OCI-LY7 (cell line): ENCODE measurements at regions not wholly inside any gene's neighbourhood (a gene's known extent, or its start where the extent isn't known, plus 50 kb on each side); places are given as distances from the start of the nearest gene placed in this dataset.

Experiments
- BruUV-seq: library from RNA; stranded (reverse); fragments of 400-500 nt; replicated peaks from 2 replicates; lab custom pipeline; 2021; lab: Mats Ljungman, UMichigan
- CTCF ChIA-PET: fragments of 300-600 bp; sonication (Branson Sonifier 250); formaldehyde crosslinking; loops from one replicate; lab custom pipeline; 2022; ENCODE audit warnings: antibody characterized with exemption; ENCODE audit not compliant: unreplicated experiment; lab: Charles Lee
- POLR2A ChIA-PET: fragments of 300-600 bp; sonication (Branson Sonifier 250); formaldehyde crosslinking; loops from one replicate; lab custom pipeline; 2022; ENCODE audit warnings: antibody characterized with exemption; lab: Charles Lee
- DNase-seq: peaks from one replicate; pipeline ENCODE4 v3.0.0-alpha.2; 2015; ENCODE audit warnings: low spot score
- H2AFZ ChIP-seq: fragments of 200-600 bp; sonication (generic), shearing (Covaris generic); 2 replicates; pipeline ENCODE4 v1.6.1; 2014; ENCODE audit warnings: mild to moderate bottlenecking, antibody characterized with exemption, low read length, moderate library complexity
- H3K27ac ChIP-seq: fragments of 200-600 bp; sonication (generic); 2 replicates; pipeline ENCODE4 v1.5.1; 2014; ENCODE audit warnings: mixed run types, low read depth, mild to moderate bottlenecking, moderate library complexity, low read length, inconsistent platforms; ENCODE audit not compliant: poor library complexity, severe bottlenecking
- H3K36me3 ChIP-seq: fragments of 200-600 bp; sonication (generic); 2 replicates; pipeline ENCODE4 v1.6.1; 2014; ENCODE audit warnings: mild to moderate bottlenecking, antibody characterized with exemption, low read length, moderate library complexity, mixed read lengths; ENCODE audit not compliant: insufficient read depth
- H3K4me1 ChIP-seq: fragments of 200-600 bp; sonication (generic); 2 replicates; pipeline ENCODE4 v1.5.1; 2014; ENCODE audit warnings: mild to moderate bottlenecking, low read length; ENCODE audit not compliant: insufficient read depth, poor library complexity, severe bottlenecking
- H3K4me2 ChIP-seq: fragments of 200-600 bp; sonication (generic); 2 replicates; pipeline ENCODE4 v1.6.1; 2014; ENCODE audit warnings: mild to moderate bottlenecking, low read length
- H3K4me3 ChIP-seq: fragments of 200-600 bp; sonication (generic); 2 replicates; pipeline ENCODE4 v1.5.1; 2014; ENCODE audit warnings: mild to moderate bottlenecking, low read depth, low read length; ENCODE audit not compliant: poor library complexity, severe bottlenecking
- H3K79me2 ChIP-seq: fragments of 200-600 bp; sonication (generic); 2 replicates; pipeline ENCODE4 v1.6.1; 2016; ENCODE audit warnings: low read depth, mild to moderate bottlenecking, low read length, moderate library complexity, mixed read lengths; ENCODE audit not compliant: insufficient read depth
- H3K9me2 ChIP-seq: fragments of 200-600 bp; sonication (generic); 2 replicates; pipeline ENCODE4 v1.6.1; 2016; ENCODE audit warnings: mild to moderate bottlenecking, low read length, mixed read lengths; ENCODE audit not compliant: insufficient read depth
- H3K9me3 ChIP-seq: fragments of 200-600 bp; sonication (generic); 2 replicates; pipeline ENCODE4 v1.6.1; 2014; ENCODE audit warnings: mild to moderate bottlenecking, mixed run types, low read length, mixed read lengths
- H4K20me1 ChIP-seq: fragments of 200-600 bp; sonication (generic); 2 replicates; pipeline ENCODE4 v1.6.1; 2014; ENCODE audit warnings: mild to moderate bottlenecking, antibody characterized with exemption, low read length, moderate library complexity, mixed read lengths; ENCODE audit not compliant: insufficient read depth
- CTCF ChIP-seq: fragments of 200-600 bp; sonication (generic); conservative IDR thresholded peaks from 2 replicates; pipeline ENCODE4 v1.5.1; 2014; ENCODE audit warnings: mild to moderate bottlenecking, antibody characterized with exemption, low read length, moderate library complexity, mixed read lengths
- EZH2phosphoT487 ChIP-seq: fragments of 200-600 bp; sonication (generic); IDR thresholded peaks from 2 replicates; pipeline ENCODE4 v1.6.1; 2018; ENCODE audit warnings: low read depth, borderline replicate concordance, mild to moderate bottlenecking, mixed run types, antibody characterized with exemption, low read length, moderate library complexity, mixed read lengths
- intact Hi-C: fragments of 100-400 bp; cut with micrococcal nuclease; formaldehyde crosslinking; loops from one replicate; pipeline ENCODE4 v1.10.0; 2022; ENCODE audit not compliant: unreplicated experiment

GRCh38 chr6:43848671-43849391, 78.8 kb downstream of the VEGFA start:
- Histone ChIP-seq H3K36me3 (no peaks in the 10 kb centered on the region), H3K9me2 (no peaks in the 10 kb centered on the region), H3K4me1 (no peaks in the 10 kb centered on the region), H3K9me3 (no peaks in the 10 kb centered on the region), H3K4me2 (no peak overlapping the region), H4K20me1 (no peaks in the 10 kb centered on the region), H3K79me2 (no peaks in the 10 kb centered on the region), H3K27ac (no peak overlapping the region), H3K4me3 (no peak overlapping the region), H2AFZ (no peak overlapping the region)
- ChIA-PET POLR2A (interaction anchor here (0.6 kb wide), 1 partner anchor 112 kb away, joined by 3 read pairs; no protein-coding TSS in a partner anchor), CTCF (no interaction called here)
- no peak for TF ChIP-seq CTCF
- TF ChIP-seq EZH2phosphoT487, result no peak
- no TSS peak for BruUV-seq
- intact Hi-C loops, result no loop called here
- DNase-seq, result no peak

GRCh38 chr6:43847741-43848630, 78.0 kb downstream of the VEGFA start:
- ChIA-PET POLR2A (interaction anchor here (0.5 to 1.3 kb wide), 2 partner anchors 17 to 1030 kb away, joined by 3 read pairs; no protein-coding TSS in a partner anchor), CTCF (no interaction called here)
- Histone ChIP-seq H3K27ac (no peak overlapping the region), H3K79me2 (no peaks in the 10 kb centered on the region), H3K4me1 (no peaks in the 10 kb centered on the region), H3K9me2 (no peaks in the 10 kb centered on the region), H3K9me3 (no peaks in the 10 kb centered on the region), H3K4me2 (no peak overlapping the region), H3K4me3 (no peak overlapping the region), H2AFZ (no peak overlapping the region), H3K36me3 (no peaks in the 10 kb centered on the region), H4K20me1 (no peaks in the 10 kb centered on the region)
- DNase-seq, result no peak
- TF ChIP-seq CTCF, result no peak
- no peak for TF ChIP-seq EZH2phosphoT487
- intact Hi-C loops, result no loop called here
- BruUV-seq, result no TSS peak
